GM18498 (cell line): ENCODE measurements at regions not wholly inside any gene's neighbourhood (a gene's known extent, or its start where the extent isn't known, plus 50 kb on each side); places are given as distances from the start of the nearest gene placed in this dataset.
"Not testable (repeated sequence)": the region's sequence is repeated elsewhere in the genome, so short reads cannot be mapped to it uniquely, and the experiment has no call there.

Experiments
- ATAC-seq: cut with Tn5 transposase; IDR thresholded peaks from one replicate; pipeline ENCODE4 v1.9.1; 2021; ENCODE audit warnings: mild to moderate bottlenecking, moderate library complexity; ENCODE audit not compliant: unreplicated experiment

GRCh38 chr6:66568271-66568670 lies 861.2 kb upstream of the EYS start:
- ATAC-seq, result no peak

- ATAC-seq, result no peak
Measured at GRCh38 chr6:66561479-66561878, 854.5 kb upstream of the EYS start.

GRCh38 chr6:66558189-66558588 lies 851.2 kb upstream of the EYS start:
- no peak for ATAC-seq

- no peak for ATAC-seq
Measured at GRCh38 chr6:66556936-66557335, 849.9 kb upstream of the EYS start.

GRCh38 chr6:66555082-66555481 lies 848.1 kb upstream of the EYS start:
- ATAC-seq, result no peak

GRCh38 chr6:66553441-66553840 lies 846.4 kb upstream of the EYS start:
- no peak for ATAC-seq

- no peak for ATAC-seq
Measured at GRCh38 chr6:66538551-66539135, 831.6 kb upstream of the EYS start.

GRCh38 chr6:66533921-66534404 lies 826.9 kb upstream of the EYS start:
- ATAC-seq, result no peak

GRCh38 chr6:66526061-66526460 lies 819.0 kb upstream of the EYS start:
- no peak for ATAC-seq

- no peak for ATAC-seq
Measured at GRCh38 chr6:66522864-66523263, 815.8 kb upstream of the EYS start.

- ATAC-seq, result no peak
Measured at GRCh38 chr6:66516377-66516776, 809.4 kb upstream of the EYS start.

GRCh38 chr6:66508433-66508832 lies 801.4 kb upstream of the EYS start:
- no peak for ATAC-seq

GRCh38 chr6:66499851-66500250 lies 792.8 kb upstream of the EYS start:
- ATAC-seq, result no peak

- no peak for ATAC-seq
Measured at GRCh38 chr6:66496659-66497058, 789.6 kb upstream of the EYS start.

GRCh38 chr6:66494643-66495042 lies 787.6 kb upstream of the EYS start:
- ATAC-seq, result not testable (repeated sequence)

- no peak for ATAC-seq
Measured at GRCh38 chr6:66489269-66489987, 782.4 kb upstream of the EYS start.

- ATAC-seq, result no peak
Measured at GRCh38 chr6:66481216-66481615, 774.2 kb upstream of the EYS start.

- ATAC-seq, result no peak
Measured at GRCh38 chr6:66478705-66479104, 771.7 kb upstream of the EYS start.

- ATAC-seq, result no peak
Measured at GRCh38 chr6:66435321-66435720, 728.3 kb upstream of the EYS start.

GRCh38 chr6:66429210-66429609 lies 722.2 kb upstream of the EYS start:
- ATAC-seq, result no peak

GRCh38 chr6:66423047-66423446 lies 716.0 kb upstream of the EYS start:
- ATAC-seq, result no peak

GRCh38 chr6:66421570-66421969 lies 714.5 kb upstream of the EYS start:
- no peak for ATAC-seq

GRCh38 chr6:66418906-66419305 lies 711.9 kb upstream of the EYS start:
- no peak for ATAC-seq
